WTC11 (cell line): ENCODE measurements at regions not wholly inside any gene's neighbourhood (a gene's known extent, or its start where the extent isn't known, plus 50 kb on each side); places are given as distances from the start of the nearest gene placed in this dataset.

Source experiments
- NFYB ChIP-seq: sonication (generic); formaldehyde crosslinking; conservative IDR thresholded peaks from 2 replicates; pipeline ENCODE4 v1.8.0; 2022; ENCODE audit warnings: low read depth, missing genetic modification reagents
- TF ChIP-seq, protein P1 (sequence below): sonication (generic); formaldehyde crosslinking; IDR thresholded peaks from 2 replicates; pipeline ENCODE4 v1.8.1; 2022; ENCODE audit warnings: low read depth, missing genetic modification reagents, borderline replicate concordance
- TF ChIP-seq, protein P2 (sequence below): sonication (generic); formaldehyde crosslinking; IDR thresholded peaks from 2 replicates; pipeline ENCODE4 v1.8.0; 2022; ENCODE audit warnings: mild to moderate bottlenecking, missing genetic modification reagents
- TF ChIP-seq, protein P3 (sequence below): fragments of 200-600 bp; IDR thresholded peaks from 2 replicates; pipeline ENCODE4 v1.8.0; 2022; ENCODE audit warnings: antibody characterized with exemption
- TF ChIP-seq, protein P4 (sequence below): sonication (generic); formaldehyde crosslinking; IDR thresholded peaks from 2 replicates; pipeline ENCODE4 v1.8.1; 2023; ENCODE audit warnings: mild to moderate bottlenecking, missing genetic modification reagents, moderate library complexity

DNA sequence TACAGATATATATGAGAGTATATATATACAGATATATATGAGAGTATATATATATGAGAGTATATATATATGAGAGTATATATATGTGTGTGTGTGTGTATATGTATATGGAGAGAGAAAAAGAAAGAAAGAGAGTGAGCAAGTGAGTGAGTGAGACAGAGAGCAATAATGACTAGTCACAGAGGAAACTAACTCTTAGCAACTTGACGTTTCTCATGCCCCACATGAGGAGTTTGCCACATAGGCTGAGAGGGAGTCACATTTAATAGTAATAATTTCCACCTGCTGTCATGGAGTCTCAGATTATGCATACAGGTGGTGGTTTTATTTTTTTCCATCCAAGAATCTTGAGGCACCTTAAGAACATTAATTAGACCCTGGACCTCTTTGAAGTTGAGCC, 199.9 kb downstream of the GATA3 start:
- TF ChIP-seq, protein P1, sequence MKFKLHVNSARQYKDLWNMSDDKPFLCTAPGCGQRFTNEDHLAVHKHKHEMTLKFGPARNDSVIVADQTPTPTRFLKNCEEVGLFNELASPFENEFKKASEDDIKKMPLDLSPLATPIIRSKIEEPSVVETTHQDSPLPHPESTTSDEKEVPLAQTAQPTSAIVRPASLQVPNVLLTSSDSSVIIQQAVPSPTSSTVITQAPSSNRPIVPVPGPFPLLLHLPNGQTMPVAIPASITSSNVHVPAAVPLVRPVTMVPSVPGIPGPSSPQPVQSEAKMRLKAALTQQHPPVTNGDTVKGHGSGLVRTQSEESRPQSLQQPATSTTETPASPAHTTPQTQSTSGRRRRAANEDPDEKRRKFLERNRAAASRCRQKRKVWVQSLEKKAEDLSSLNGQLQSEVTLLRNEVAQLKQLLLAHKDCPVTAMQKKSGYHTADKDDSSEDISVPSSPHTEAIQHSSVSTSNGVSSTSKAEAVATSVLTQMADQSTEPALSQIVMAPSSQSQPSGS, result no peak
- TF ChIP-seq, protein P2, sequence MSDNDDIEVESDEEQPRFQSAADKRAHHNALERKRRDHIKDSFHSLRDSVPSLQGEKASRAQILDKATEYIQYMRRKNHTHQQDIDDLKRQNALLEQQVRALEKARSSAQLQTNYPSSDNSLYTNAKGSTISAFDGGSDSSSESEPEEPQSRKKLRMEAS (CRISPR knock-in tag), result no peak
- TF ChIP-seq, protein P3, sequence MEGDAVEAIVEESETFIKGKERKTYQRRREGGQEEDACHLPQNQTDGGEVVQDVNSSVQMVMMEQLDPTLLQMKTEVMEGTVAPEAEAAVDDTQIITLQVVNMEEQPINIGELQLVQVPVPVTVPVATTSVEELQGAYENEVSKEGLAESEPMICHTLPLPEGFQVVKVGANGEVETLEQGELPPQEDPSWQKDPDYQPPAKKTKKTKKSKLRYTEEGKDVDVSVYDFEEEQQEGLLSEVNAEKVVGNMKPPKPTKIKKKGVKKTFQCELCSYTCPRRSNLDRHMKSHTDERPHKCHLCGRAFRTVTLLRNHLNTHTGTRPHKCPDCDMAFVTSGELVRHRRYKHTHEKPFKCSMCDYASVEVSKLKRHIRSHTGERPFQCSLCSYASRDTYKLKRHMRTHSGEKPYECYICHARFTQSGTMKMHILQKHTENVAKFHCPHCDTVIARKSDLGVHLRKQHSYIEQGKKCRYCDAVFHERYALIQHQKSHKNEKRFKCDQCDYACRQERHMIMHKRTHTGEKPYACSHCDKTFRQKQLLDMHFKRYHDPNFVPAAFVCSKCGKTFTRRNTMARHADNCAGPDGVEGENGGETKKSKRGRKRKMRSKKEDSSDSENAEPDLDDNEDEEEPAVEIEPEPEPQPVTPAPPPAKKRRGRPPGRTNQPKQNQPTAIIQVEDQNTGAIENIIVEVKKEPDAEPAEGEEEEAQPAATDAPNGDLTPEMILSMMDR, result no peak
- TF ChIP-seq, protein P4, sequence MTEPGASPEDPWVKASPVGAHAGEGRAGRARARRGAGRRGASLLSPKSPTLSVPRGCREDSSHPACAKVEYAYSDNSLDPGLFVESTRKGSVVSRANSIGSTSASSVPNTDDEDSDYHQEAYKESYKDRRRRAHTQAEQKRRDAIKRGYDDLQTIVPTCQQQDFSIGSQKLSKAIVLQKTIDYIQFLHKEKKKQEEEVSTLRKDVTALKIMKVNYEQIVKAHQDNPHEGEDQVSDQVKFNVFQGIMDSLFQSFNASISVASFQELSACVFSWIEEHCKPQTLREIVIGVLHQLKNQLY (CRISPR knock-in tag), result no peak
- TF ChIP-seq NFYB (CRISPR knock-in tag), result no peak
